Muscle of back (tissue), 3 donors: ENCODE measurements at regions not wholly inside any gene's neighbourhood (a gene's known extent, or its start where the extent isn't known, plus 50 kb on each side); places are given as distances from the start of the nearest gene placed in this dataset.
A peak's percentile ranks its signal among the peaks of the same experiment; 100 is the strongest.

Experiments used
- DNase-seq, 3 donors: peaks; one replicate each; pipeline versions ENCODE4 v3.0.0 to v3.0.0-alpha.2; 2013

GRCh38 chr13:70894258-70894657 lies 786.0 kb upstream of the KLHL1 start:
- no peak for DNase-seq

GRCh38 chr13:70893832-70894231 lies 785.6 kb upstream of the KLHL1 start:
- DNase-seq: no peak

GRCh38 chr13:70890289-70890688 lies 782.0 kb upstream of the KLHL1 start:
- no peak for DNase-seq

GRCh38 chr13:70889163-70889562 lies 780.9 kb upstream of the KLHL1 start:
- DNase-seq: no peak

GRCh38 chr13:70884196-70884595 lies 775.9 kb upstream of the KLHL1 start:
- DNase-seq: no peak

GRCh38 chr13:70874636-70875035 lies 766.4 kb upstream of the KLHL1 start:
- DNase-seq: no peak

- no peak for DNase-seq
These were observed 756.5 kb upstream of the KLHL1 start for GRCh38 chr13:70864731-70865130.

GRCh38 chr13:70856711-70857110 lies 748.5 kb upstream of the KLHL1 start:
- no peak for DNase-seq

- no peak for DNase-seq
These were observed 747.8 kb upstream of the KLHL1 start for GRCh38 chr13:70856025-70856424.

- DNase-seq: no peak
These were observed 741.0 kb upstream of the KLHL1 start for GRCh38 chr13:70849222-70849621.

- no peak for DNase-seq
These were observed 736.3 kb upstream of the KLHL1 start for GRCh38 chr13:70844391-70845108.

GRCh38 chr13:70842062-70842644 lies 733.9 kb upstream of the KLHL1 start:
- no peak for DNase-seq

- DNase-seq: no peak
These were observed 733.2 kb upstream of the KLHL1 start for GRCh38 chr13:70841240-70842061.

- no peak for DNase-seq
These were observed 727.1 kb upstream of the KLHL1 start for GRCh38 chr13:70835371-70835770.

- DNase-seq: no peak
These were observed 721.5 kb upstream of the KLHL1 start for GRCh38 chr13:70829748-70830147.

GRCh38 chr13:70817576-70817975 lies 709.3 kb upstream of the KLHL1 start:
- DNase-seq: no peak

GRCh38 chr13:70816853-70817252 lies 708.6 kb upstream of the KLHL1 start:
- DNase-seq: no peak

GRCh38 chr13:70814684-70815083 lies 706.4 kb upstream of the KLHL1 start:
- no peak for DNase-seq

- DNase-seq: peak in 1 of 3 donors; percentile 10
These were observed 704.2 kb upstream of the KLHL1 start for GRCh38 chr13:70812481-70812880.

- no peak for DNase-seq
These were observed 701.3 kb upstream of the KLHL1 start for GRCh38 chr13:70809588-70809987.

- no peak for DNase-seq
These were observed 690.1 kb upstream of the KLHL1 start for GRCh38 chr13:70798385-70798784.

- no peak for DNase-seq
These were observed 687.2 kb upstream of the KLHL1 start for GRCh38 chr13:70795484-70795883.

GRCh38 chr13:70792121-70792520 lies 683.9 kb upstream of the KLHL1 start:
- DNase-seq: no peak
